HCT116 (cell line): ENCODE measurements at regions not wholly inside any gene's neighbourhood (a gene's known extent, or its start where the extent isn't known, plus 50 kb on each side); places are given as distances from the start of the nearest gene placed in this dataset.

ENCODE experiments used
- ATAC-seq: fragments of 200-7000 bp; cut with Tn5 transposase; 2 replicates; pipeline ENCODE4 v1.9.1; 2020; ENCODE audit warnings: mild to moderate bottlenecking, moderate library complexity
- BruUV-seq: library from RNA; stranded (reverse); fragments of 400-500 nt; replicated peaks from 2 replicates; lab custom pipeline; 2021; lab: Mats Ljungman, UMichigan
- CTCF ChIA-PET: fragments of 300-600 bp; sonication (Branson Sonifier 250); formaldehyde crosslinking; loops from one replicate; lab custom pipeline; 2021; ENCODE audit warnings: antibody characterized with exemption; lab: Charles Lee
- POLR2A ChIA-PET: fragments of 300-600, 350-600 bp; sonication (Branson Sonifier 250); formaldehyde crosslinking; loops from one replicate; lab custom pipeline; 2021; ENCODE audit warnings: antibody characterized with exemption; lab: Charles Lee
- RAD21 ChIA-PET, 2 experiments: fragments of 300-600 bp; sonication (Branson Sonifier 250); formaldehyde crosslinking; loops; one replicate each; lab custom pipeline; 2023; ENCODE audit warnings: low total read pairs in 2 of 2; ENCODE audit not compliant: uncharacterized antibody in 2 of 2, unreplicated experiment in 2 of 2, low non-redundant PET in 1 of 2; lab: Charles Lee
- DNase-seq: peaks from one replicate; pipeline ENCODE4 v3.0.0-alpha.2; 2010; ENCODE audit warnings: low read depth, low spot score
- H2AFZ ChIP-seq: fragments of 200-600 bp; shearing (Covaris generic), sonication (generic); 2 replicates; pipeline ENCODE4 v1.6.1; 2017; ENCODE audit warnings: low read depth, mixed run types, mixed read lengths, antibody characterized with exemption, low read length; ENCODE audit not compliant: poor library complexity, severe bottlenecking
- H3K27ac ChIP-seq: 2 replicates; pipeline ENCODE4 v1.5.1; 2012; ENCODE audit warnings: low read depth, low read length
- H3K27me3 ChIP-seq: fragments of 200-600 bp; sonication (generic); 2 replicates; pipeline ENCODE4 v1.6.1; 2016; ENCODE audit warnings: mixed run types, low read length, mixed read lengths; ENCODE audit not compliant: insufficient read depth
- H3K36me3 ChIP-seq, 2 experiments: fragments of 200-500 bp in 1 of 2; fragments of 200-600 bp in 1 of 2; sonication (Bioruptor generic) in 1 of 2; sonication (generic) in 1 of 2; 2 replicates each; pipeline versions ENCODE4 v1.5.1 to v1.6.1; 2014 to 2016; ENCODE audit warnings: low read length in 2 of 2, inconsistent platforms in 1 of 2, mixed read lengths in 1 of 2, mixed run types in 1 of 2; ENCODE audit not compliant: insufficient read depth in 2 of 2, control insufficient read depth in 1 of 2
- H3K4me1 ChIP-seq, 2 experiments: fragments of 200-600 bp in 1 of 2; sonication (generic) in 1 of 2; 2 replicates each; pipeline versions ENCODE4 v1.5.1 to v1.6.1; 2012 to 2017; ENCODE audit warnings: low read length in 2 of 2, inconsistent platforms in 1 of 2, mild to moderate bottlenecking in 1 of 2, mixed read lengths in 1 of 2, mixed run types in 1 of 2, moderate library complexity in 1 of 2; ENCODE audit not compliant: insufficient read depth in 2 of 2, control insufficient read depth in 1 of 2
- H3K4me2 ChIP-seq: fragments of 200-600 bp; sonication (generic); 2 replicates; pipeline ENCODE4 v1.6.1; 2017; ENCODE audit warnings: mixed run types, low read length, mixed read lengths
- H3K4me3 ChIP-seq, 2 experiments: fragments of 200-600 bp in 1 of 2; sonication (generic) in 1 of 2; replicated peaks in 1 of 2; 2 replicates each; pipeline ENCODE4 v1.5.1; 2011 to 2016; ENCODE audit warnings: low read length in 2 of 2, control low read depth in 1 of 2, low read depth in 1 of 2, mild to moderate bottlenecking in 1 of 2, mixed read lengths in 1 of 2, mixed run types in 1 of 2
- H3K79me2 ChIP-seq: fragments of 200-600 bp; sonication (generic); 2 replicates; pipeline ENCODE4 v1.6.1; 2017; ENCODE audit warnings: mild to moderate bottlenecking, mixed run types, low read length, moderate library complexity, mixed read lengths; ENCODE audit not compliant: insufficient read depth
- H3K9ac ChIP-seq: fragments of 200-600 bp; sonication (generic); 2 replicates; pipeline ENCODE4 v1.6.1; 2016; ENCODE audit warnings: low read length, mixed read lengths
- H3K9me2 ChIP-seq: fragments of 200-600 bp; sonication (generic), shearing (Covaris generic); 2 replicates; pipeline ENCODE4 v1.6.1; 2017; ENCODE audit warnings: mixed run types, mild to moderate bottlenecking, moderate library complexity; ENCODE audit not compliant: insufficient read depth
- H3K9me3 ChIP-seq, 2 experiments: fragments of 200-500 bp in 1 of 2; fragments of 200-600 bp in 1 of 2; sonication (Bioruptor generic) in 1 of 2; sonication (generic) in 1 of 2; 2 replicates each; pipeline ENCODE4 v1.6.1; 2014 to 2017; ENCODE audit warnings: low read length in 2 of 2, mixed read lengths in 2 of 2, inconsistent platforms in 1 of 2, low read depth in 1 of 2, mild to moderate bottlenecking in 1 of 2, mixed run types in 1 of 2, moderate library complexity in 1 of 2; ENCODE audit not compliant: control insufficient read depth in 1 of 2, insufficient read depth in 1 of 2
- H4K20me1 ChIP-seq: fragments of 200-600 bp; sonication (generic), shearing (Covaris generic); 2 replicates; pipeline ENCODE4 v1.6.1; 2017; ENCODE audit warnings: mixed run types, mild to moderate bottlenecking, moderate library complexity; ENCODE audit not compliant: insufficient read depth
- ATF3 ChIP-seq: IDR thresholded peaks from 2 replicates; pipeline ENCODE4 v1.6.1; 2012
- CBX3 ChIP-seq: IDR thresholded peaks from 2 replicates; pipeline ENCODE4 v1.6.1; 2012; ENCODE audit warnings: low read depth
- CEBPB ChIP-seq: IDR thresholded peaks from 2 replicates; pipeline ENCODE4 v1.6.1; 2012; ENCODE audit warnings: low read depth
- ELF1 ChIP-seq: IDR thresholded peaks from 2 replicates; pipeline ENCODE4 v1.6.1; 2012; ENCODE audit warnings: low read depth, borderline replicate concordance
- EZH2 ChIP-seq: fragments of 200-600 bp; sonication (generic); IDR thresholded peaks from 2 replicates; pipeline ENCODE4 v1.6.1; 2017; ENCODE audit warnings: antibody characterized with exemption, mixed run types
- EZH2phosphoT487 ChIP-seq: fragments of 200-600 bp; IDR thresholded peaks from 2 replicates; pipeline ENCODE4 v1.6.1; 2018; ENCODE audit warnings: antibody characterized with exemption, borderline replicate concordance
- JUND ChIP-seq: IDR thresholded peaks from 2 replicates; pipeline ENCODE4 v1.6.1; 2012
- MAX ChIP-seq: IDR thresholded peaks from 2 replicates; pipeline ENCODE4 v1.6.1; 2012
- REST ChIP-seq: IDR thresholded peaks from 2 replicates; pipeline ENCODE4 v1.6.1; 2012; ENCODE audit warnings: low read depth
- SIN3A ChIP-seq: IDR thresholded peaks from 2 replicates; pipeline ENCODE4 v1.6.1; 2012; ENCODE audit warnings: low read depth
- YY1 ChIP-seq: IDR thresholded peaks from 2 replicates; pipeline ENCODE4 v1.6.1; 2011; ENCODE audit warnings: low read length, low read depth, moderate library complexity, mild to moderate bottlenecking; ENCODE audit not compliant: insufficient replicate concordance; ENCODE audit errors: extremely low read depth
- ZFX ChIP-seq: fragments of 450-650 bp; IDR thresholded peaks from 2 replicates; pipeline ENCODE4 v1.6.1; 2017
- ZNF274 ChIP-seq: fragments of 200-500 bp; sonication (Bioruptor generic); IDR thresholded peaks from 2 replicates; pipeline ENCODE4 v1.6.1; 2014; ENCODE audit warnings: mild to moderate bottlenecking, low read depth, low read length, inconsistent platforms
- intact Hi-C: fragments of 100-400 bp; cut with micrococcal nuclease; formaldehyde crosslinking; loops from 2 replicates; pipeline ENCODE4 v1.10.0; 2022

DNA sequence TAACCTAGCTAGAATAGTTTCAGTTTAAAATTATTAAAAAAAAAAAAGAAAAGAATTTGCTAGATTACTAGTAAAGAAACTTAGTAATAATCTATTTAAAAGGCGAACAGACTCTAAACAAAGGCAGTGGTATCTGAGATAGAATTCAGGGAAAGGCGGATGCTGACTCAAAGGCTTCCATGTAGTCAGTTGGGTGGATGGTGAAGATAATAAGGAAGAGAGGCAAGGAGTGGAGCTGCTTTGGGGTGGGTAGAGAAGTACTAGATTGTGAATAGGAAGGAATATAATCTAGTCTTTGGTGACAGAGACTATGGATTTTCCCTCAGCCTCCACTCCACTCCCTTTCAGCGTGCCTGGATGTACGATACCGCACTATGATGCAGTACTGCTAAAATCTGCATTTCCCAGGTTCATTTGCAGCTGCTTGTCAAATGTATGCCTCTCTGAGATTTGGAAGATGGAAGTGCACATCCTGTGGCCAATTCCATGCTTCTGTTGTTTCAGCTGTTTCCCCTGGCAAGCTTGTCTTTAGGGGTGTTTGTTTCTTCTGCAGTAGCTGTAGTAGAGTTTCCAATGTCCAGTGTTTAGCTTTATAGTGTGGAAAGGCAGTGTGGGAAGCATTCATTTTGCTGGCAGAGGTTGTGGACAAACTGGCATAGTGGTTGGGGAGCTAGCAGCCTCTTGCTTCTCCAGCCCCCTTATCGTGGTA lies 184.6 kb upstream of the NRIP1 start:
- ChIA-PET RAD21 (no interaction called here), POLR2A (no interaction called here), CTCF (no interaction called here)
- no peak for ATAC-seq
- no peak overlapping the region for H3K27ac ChIP-seq
- H3K9ac ChIP-seq, result no peak overlapping the region
- H3K36me3 ChIP-seq, result no peaks in the 10 kb centered on the region
- no peaks in the 10 kb centered on the region for H3K27me3 ChIP-seq
- no peaks in the 10 kb centered on the region for H3K4me1 ChIP-seq
- BruUV-seq, result no TSS peak
- H3K4me2 ChIP-seq, result no peak overlapping the region
- TF ChIP-seq REST, result no peak
- TF ChIP-seq ZFX, result no peak
- no peak for TF ChIP-seq ATF3
- TF ChIP-seq ZNF274, result no peak
- TF ChIP-seq JUND, result no peak
- no peak for TF ChIP-seq CBX3
- no peak for TF ChIP-seq ELF1
- TF ChIP-seq SIN3A, result no peak
- no peak for TF ChIP-seq YY1
- no peak for TF ChIP-seq CEBPB
- no peak for TF ChIP-seq EZH2
- TF ChIP-seq MAX, result no peak
- TF ChIP-seq EZH2phosphoT487, result no peak
- H2AFZ ChIP-seq, result no peak overlapping the region
- intact Hi-C loops, result no loop called here
- no peaks in the 10 kb centered on the region; a peak in 1 of 4 replicates for H3K9me3 ChIP-seq
- no peak overlapping the region for H3K4me3 ChIP-seq
- no peak for DNase-seq
- no peaks in the 10 kb centered on the region for H3K79me2 ChIP-seq
- no peaks in the 10 kb centered on the region for H4K20me1 ChIP-seq
- no peaks in the 10 kb centered on the region for H3K9me2 ChIP-seq
